IMR-90 (cell line): ENCODE measurements at regions not wholly inside any gene's neighbourhood (a gene's known extent, or its start where the extent isn't known, plus 50 kb on each side); places are given as distances from the start of the nearest gene placed in this dataset.

Source experiments
- ATAC-seq: fragments of 200-7000 bp; cut with Tn5 transposase; 2 replicates; pipeline ENCODE4 v1.9.1; 2020; ENCODE audit warnings: low read depth, mild to moderate bottlenecking, moderate library complexity
- BruUV-seq: library from RNA; stranded (reverse); fragments of 400-500 nt; replicated peaks from 2 replicates; lab custom pipeline; 2021; lab: Mats Ljungman, UMichigan
- CTCF ChIA-PET: fragments of 300-600 bp; formaldehyde crosslinking; extraction: SDS; loops from one replicate; lab custom pipeline; 2021; ENCODE audit warnings: antibody characterized with exemption; lab: Yijun Ruan, JAX
- POLR2A ChIA-PET: fragments of 300-600 bp; sonication (Branson Sonifier 250); formaldehyde crosslinking; loops from one replicate; lab custom pipeline; 2022; ENCODE audit warnings: antibody characterized with exemption; ENCODE audit not compliant: unreplicated experiment; lab: Charles Lee
- DNase-seq: peaks from one replicate; pipeline ENCODE4 v3.0.0; 2013
- H2AFZ ChIP-seq: replicated peaks from 2 replicates; pipeline ENCODE3; 2013; ENCODE audit warnings: low read length, mild to moderate bottlenecking; ENCODE audit not compliant: poor library complexity
- H2AK5ac ChIP-seq: 2 replicates; pipeline ENCODE4 v1.6.1; 2013; ENCODE audit warnings: low read depth, low read length, inconsistent platforms
- H2AK9ac ChIP-seq: replicated peaks from 2 replicates; pipeline ENCODE3; 2013; ENCODE audit warnings: mild to moderate bottlenecking, low read depth, low read length, moderate library complexity; ENCODE audit not compliant: poor library complexity
- H2BK120ac ChIP-seq: 2 replicates; pipeline ENCODE4 v1.6.1; 2013; ENCODE audit warnings: low read depth, low read length, inconsistent platforms
- H2BK15ac ChIP-seq: 3 replicates; pipeline ENCODE4 v1.6.1; 2013; ENCODE audit warnings: low read depth, low read length, inconsistent platforms
- H2BK20ac ChIP-seq: 2 replicates; pipeline ENCODE4 v1.6.1; 2013; ENCODE audit warnings: low read depth, mild to moderate bottlenecking, inconsistent platforms, low read length, moderate library complexity
- H2BK5ac ChIP-seq: 2 replicates; pipeline ENCODE4 v1.6.1; 2013; ENCODE audit warnings: mild to moderate bottlenecking, low read depth, low read length, inconsistent platforms; ENCODE audit not compliant: poor library complexity, severe bottlenecking
- H3K14ac ChIP-seq: replicated peaks from 2 replicates; pipeline ENCODE4 v1.6.1; 2013; ENCODE audit warnings: low read depth, low read length, inconsistent platforms
- H3K18ac ChIP-seq: 2 replicates; pipeline ENCODE4 v1.6.1; 2013; ENCODE audit warnings: low read depth, low read length, control low read depth
- H3K23ac ChIP-seq: 2 replicates; pipeline ENCODE4 v1.6.1; 2013; ENCODE audit warnings: low read depth, low read length, inconsistent platforms
- H3K27ac ChIP-seq: 2 replicates; pipeline ENCODE4 v1.5.1; 2013; ENCODE audit warnings: mild to moderate bottlenecking, control low read depth, low read length; ENCODE audit not compliant: insufficient read depth
- H3K27me3 ChIP-seq: 2 replicates; pipeline ENCODE4 v1.6.1; 2013; ENCODE audit warnings: low read length; ENCODE audit not compliant: control insufficient read depth, insufficient read depth
- H3K36me3 ChIP-seq: 2 replicates; pipeline ENCODE4 v1.6.1; 2013; ENCODE audit warnings: low read length, mixed read lengths; ENCODE audit not compliant: control insufficient read depth, insufficient read depth
- H3K4ac ChIP-seq: 2 replicates; pipeline ENCODE4 v1.6.1; 2013; ENCODE audit warnings: low read depth, low read length, inconsistent platforms
- H3K4me1 ChIP-seq: 2 replicates; pipeline ENCODE4 v1.6.1; 2013; ENCODE audit warnings: low read length, mixed read lengths; ENCODE audit not compliant: control insufficient read depth, insufficient read depth
- H3K4me2 ChIP-seq: 2 replicates; pipeline ENCODE4 v1.6.1; 2013; ENCODE audit warnings: low read depth, mild to moderate bottlenecking, control low read depth, low read length, moderate library complexity
- H3K4me3 ChIP-seq: 2 replicates; pipeline ENCODE4 v1.5.1; 2013; ENCODE audit warnings: low read depth, mild to moderate bottlenecking, control low read depth, low read length, moderate library complexity; ENCODE audit not compliant: insufficient read depth
- H3K56ac ChIP-seq: 2 replicates; pipeline ENCODE4 v1.6.1; 2013; ENCODE audit warnings: low read length, inconsistent platforms; ENCODE audit not compliant: insufficient read depth; ENCODE audit errors: extremely low read depth
- H3K79me1 ChIP-seq, 2 experiments: 2 replicates each; pipeline ENCODE4 v1.6.1; 2013; ENCODE audit warnings: low read length in 2 of 2, inconsistent platforms in 1 of 2, low read depth in 1 of 2
- H3K9ac ChIP-seq: 2 replicates; pipeline ENCODE4 v1.6.1; 2013; ENCODE audit warnings: low read depth, low read length, control low read depth
- H3K9me1 ChIP-seq: 2 replicates; pipeline ENCODE4 v1.6.1; 2013; ENCODE audit warnings: low read length, inconsistent platforms; ENCODE audit not compliant: insufficient read depth
- H3K9me3 ChIP-seq: 2 replicates; pipeline ENCODE4 v1.6.1; 2013; ENCODE audit warnings: low read length; ENCODE audit not compliant: control insufficient read depth, insufficient read depth
- H4K20me1 ChIP-seq: 2 replicates; pipeline ENCODE4 v1.6.1; 2013; ENCODE audit warnings: low read length, inconsistent platforms; ENCODE audit not compliant: insufficient read depth
- H4K5ac ChIP-seq: 2 replicates; pipeline ENCODE4 v1.6.1; 2013; ENCODE audit warnings: mild to moderate bottlenecking, low read depth, low read length, control low read depth
- H4K8ac ChIP-seq, 2 experiments: 2 replicates each; pipeline ENCODE4 v1.6.1; 2013; ENCODE audit warnings: low read depth in 2 of 2, low read length in 2 of 2, control low read depth in 1 of 2, inconsistent platforms in 1 of 2
- H4K91ac ChIP-seq: 2 replicates; pipeline ENCODE4 v1.6.1; 2013; ENCODE audit warnings: low read depth, low read length, inconsistent platforms; ENCODE audit not compliant: insufficient read depth
- CHD1 ChIP-seq: IDR thresholded peaks from 2 replicates; pipeline ENCODE4 v1.6.1; 2012; ENCODE audit warnings: low read depth, low read length, improper control_type of control experiment
- WGBS, 2 experiments: methylation state at CpG; one replicate each; pipeline versions ENCODE4 v1.1.5 to v1.1.7; 2013; ENCODE audit warnings: missing lambda C conversion rate in 2 of 2; ENCODE audit not compliant: insufficient read length in 1 of 2; ENCODE audit errors: extremely low coverage in 2 of 2; 5-methylcytosine and 5-hydroxymethylcytosine counted together
- dilution Hi-C: fragments of 300-500 bp; cut with HindIII; formaldehyde crosslinking; loops from one replicate; pipeline ENCODE4 v1.14.3; 2018; ENCODE audit warnings: low sequenced_read_pairs; ENCODE audit not compliant: unreplicated experiment
- in situ Hi-C: fragments of 300-500 bp; cut with MboI; formaldehyde crosslinking; loops from 3 replicates; pipeline ENCODE4 v1.14.3; 2019; ENCODE audit warnings: low sequenced_read_pairs, inconsistent platforms, mixed read lengths
- intact Hi-C: fragments of 100-400 bp; cut with micrococcal nuclease; formaldehyde crosslinking; loops from 2 replicates; pipeline ENCODE4 v1.10.0; 2022

DNA sequence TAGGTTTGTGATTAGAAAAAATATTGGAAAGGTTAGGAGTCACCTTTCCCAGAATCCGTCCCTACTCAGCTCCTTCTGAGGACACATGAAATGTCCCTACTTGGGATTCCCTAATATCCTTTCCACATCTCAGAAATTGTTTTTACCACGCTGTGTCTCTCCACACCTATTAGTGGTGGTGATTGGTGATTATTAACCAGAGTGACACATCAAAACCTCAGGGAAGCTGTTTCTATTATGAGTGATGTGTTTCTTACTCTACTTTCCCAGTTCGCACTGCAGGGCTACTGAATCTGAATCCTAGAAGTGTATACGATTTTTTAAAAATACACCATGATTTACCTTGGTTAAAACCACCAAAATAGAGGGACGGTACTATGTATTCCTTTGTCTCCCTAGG, 460.8 kb downstream of the TBC1D4 start:
- Histone ChIP-seq H4K91ac (no peak overlapping the region), H4K5ac (no peak overlapping the region), H3K79me1 (no peaks in the 10 kb centered on the region), H2BK120ac (no peak overlapping the region), H2BK15ac (no peak overlapping the region), H3K36me3 (no peaks in the 10 kb centered on the region), H3K4me1 (no peaks in the 10 kb centered on the region), H2BK20ac (no peak overlapping the region), H4K20me1 (no peaks in the 10 kb centered on the region), H2AFZ (no peak overlapping the region), H3K9me3 (no peaks in the 10 kb centered on the region), H3K27ac (no peak overlapping the region), H3K27me3 (no peaks in the 10 kb centered on the region), H2AK5ac (no peak overlapping the region), H2AK9ac (no peak overlapping the region), H3K14ac (no peak overlapping the region), H3K23ac (no peak overlapping the region), H3K4me3 (no peak overlapping the region), H3K56ac (no peak overlapping the region; the same call in 1 of the 2 replicates), H3K9ac (no peak overlapping the region), H3K4ac (no peak overlapping the region), H3K9me1 (no peaks in the 10 kb centered on the region), H3K18ac (no peak overlapping the region), H3K4me2 (no peak overlapping the region), H4K8ac (no peak overlapping the region), H2BK5ac (no peak overlapping the region)
- POLR2A ChIA-PET: no interaction called here
- CTCF ChIA-PET: no interaction called here
- DNase-seq: no peak
- in situ Hi-C loops (no loop called here), dilution Hi-C loops (no loop called here), intact Hi-C loops (no loop called here)
- no TSS peak for BruUV-seq
- no peak for TF ChIP-seq CHD1
- no peak for ATAC-seq
- WGBS, 2 experiments: no CpG with 5 or more reads among the region's 5 CpGs
